Heart left ventricle (tissue), 13 donors: ENCODE measurements at regions not wholly inside any gene's neighbourhood (a gene's known extent, or its start where the extent isn't known, plus 50 kb on each side); places are given as distances from the start of the nearest gene placed in this dataset.
"Not testable (repeated sequence)": the region's sequence is repeated elsewhere in the genome, so short reads cannot be mapped to it uniquely, and the experiment has no call there.

Experiments
- CTCF ChIP-seq, 12 donors: fragments of 200-600 bp; sonication (generic) in 4 of 12; IDR thresholded peaks; one replicate each; pipeline versions ENCODE4 v1.5.0 to v1.8.0; 2018 to 2022; ENCODE audit warnings: antibody characterized with exemption in 12 of 12, mild to moderate bottlenecking in 5 of 12
- POLR2A ChIP-seq, 2 donors: fragments of 450-650 bp; IDR thresholded peaks; one replicate each; pipeline ENCODE4 v1.6.1; 2017; ENCODE audit warnings: antibody characterized with exemption in 2 of 2, mild to moderate bottlenecking in 2 of 2, moderate library complexity in 2 of 2
- donor health status: ischemic (EF 13 %, LVEDD 7.1; RV severe dilation, severe dysfunction).
- donor health status: DM: no; HTN: yes; CAD: no.
- donor health status: DM: no; HTN: no; CAD: no.
- donor health status: ischemic (EF 25% LVEDD 6.9; RV normal size, moderate dysfunction).
- donor health status: ischemic (EF 25% LVEDD 5.7; RV mildly dilated, moderate dysfunction).
- donor health status: ischemic (EF 35%, LVEDD 5.7; RV mildly dilated, moderate dysfunction).
- donor health status: nonischemic (EF 11% LVEDD 7.7; RV severe dilation, severe dysfunction).
- donor health status: DM: yes; HTN: yes; CAD: no.
- donor health status: PGD.
- donor health status: ischemic (EF 29% LVEDD 5.4; RV normal size, mild dysfunction).
- donor health status: nonischemic (EF 23%, LVEDD 6.1; RV moderate dilation, normal function).

GRCh38 chr1:47691293-47691692 is 253.4 kb downstream of the FOXD2 start:
- not testable (repeated sequence) for TF ChIP-seq CTCF, POLR2A (IDR thresholded peaks at IDR 0.05)
